ENCODE measurements at regions not wholly inside any gene's neighbourhood (a gene's known extent, or its start where the extent isn't known, plus 50 kb on each side); places are given as distances from the start of the nearest gene placed in this dataset.

DNA sequence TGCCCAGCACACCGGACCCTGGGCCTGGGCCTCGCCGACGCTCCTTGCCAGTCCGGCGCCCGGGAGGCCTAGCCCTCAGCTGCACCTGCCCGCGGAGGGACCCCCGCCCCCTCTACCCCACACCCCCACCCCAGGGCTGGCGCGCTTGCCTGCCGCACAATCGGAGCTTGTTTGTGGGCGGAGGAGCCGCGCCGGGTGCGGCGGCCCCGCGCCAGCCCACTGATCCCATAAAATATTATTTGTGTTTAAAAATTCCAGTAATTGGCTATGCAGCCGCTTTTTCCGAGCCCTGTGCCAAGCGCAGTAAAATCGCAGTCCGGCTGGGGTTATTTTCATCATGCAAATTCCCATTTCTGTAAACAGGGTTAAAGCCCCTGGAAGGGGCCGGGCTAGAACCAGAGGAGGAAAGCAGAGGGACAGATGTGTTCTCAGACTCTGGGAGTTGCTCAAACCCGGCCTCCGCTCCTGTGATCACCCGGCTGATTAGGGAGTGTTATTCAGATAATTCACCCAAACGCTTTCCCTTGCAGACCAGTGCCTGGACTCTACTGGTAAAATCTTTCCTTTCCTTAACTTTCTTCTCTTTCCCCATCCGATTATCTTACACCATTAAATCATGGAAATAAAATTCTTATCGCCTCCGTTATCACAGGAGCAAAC lies 93.1 kb downstream of the NCR2 start:
- TF ChIP-seq, protein P1, sequence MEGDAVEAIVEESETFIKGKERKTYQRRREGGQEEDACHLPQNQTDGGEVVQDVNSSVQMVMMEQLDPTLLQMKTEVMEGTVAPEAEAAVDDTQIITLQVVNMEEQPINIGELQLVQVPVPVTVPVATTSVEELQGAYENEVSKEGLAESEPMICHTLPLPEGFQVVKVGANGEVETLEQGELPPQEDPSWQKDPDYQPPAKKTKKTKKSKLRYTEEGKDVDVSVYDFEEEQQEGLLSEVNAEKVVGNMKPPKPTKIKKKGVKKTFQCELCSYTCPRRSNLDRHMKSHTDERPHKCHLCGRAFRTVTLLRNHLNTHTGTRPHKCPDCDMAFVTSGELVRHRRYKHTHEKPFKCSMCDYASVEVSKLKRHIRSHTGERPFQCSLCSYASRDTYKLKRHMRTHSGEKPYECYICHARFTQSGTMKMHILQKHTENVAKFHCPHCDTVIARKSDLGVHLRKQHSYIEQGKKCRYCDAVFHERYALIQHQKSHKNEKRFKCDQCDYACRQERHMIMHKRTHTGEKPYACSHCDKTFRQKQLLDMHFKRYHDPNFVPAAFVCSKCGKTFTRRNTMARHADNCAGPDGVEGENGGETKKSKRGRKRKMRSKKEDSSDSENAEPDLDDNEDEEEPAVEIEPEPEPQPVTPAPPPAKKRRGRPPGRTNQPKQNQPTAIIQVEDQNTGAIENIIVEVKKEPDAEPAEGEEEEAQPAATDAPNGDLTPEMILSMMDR (IDR thresholded peaks at IDR 0.05; ENCODE audit: low read depth, low read length): no peak
- TF ChIP-seq, protein P2, sequence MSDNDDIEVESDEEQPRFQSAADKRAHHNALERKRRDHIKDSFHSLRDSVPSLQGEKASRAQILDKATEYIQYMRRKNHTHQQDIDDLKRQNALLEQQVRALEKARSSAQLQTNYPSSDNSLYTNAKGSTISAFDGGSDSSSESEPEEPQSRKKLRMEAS (IDR thresholded peaks at IDR 0.05; ENCODE audit: low read depth, low read length): no peak
- no peak for TF ChIP-seq POLR2A (IDR thresholded peaks at IDR 0.05; ENCODE audit: extremely low read depth, insufficient read length)

All from NB4 (cell line).